ENCODE measurements at regions not wholly inside any gene's neighbourhood (a gene's known extent, or its start where the extent isn't known, plus 50 kb on each side); places are given as distances from the start of the nearest gene placed in this dataset.
"Not testable (repeated sequence)": the region's sequence is repeated elsewhere in the genome, so short reads cannot be mapped to it uniquely, and the experiment has no call there.

DNA sequence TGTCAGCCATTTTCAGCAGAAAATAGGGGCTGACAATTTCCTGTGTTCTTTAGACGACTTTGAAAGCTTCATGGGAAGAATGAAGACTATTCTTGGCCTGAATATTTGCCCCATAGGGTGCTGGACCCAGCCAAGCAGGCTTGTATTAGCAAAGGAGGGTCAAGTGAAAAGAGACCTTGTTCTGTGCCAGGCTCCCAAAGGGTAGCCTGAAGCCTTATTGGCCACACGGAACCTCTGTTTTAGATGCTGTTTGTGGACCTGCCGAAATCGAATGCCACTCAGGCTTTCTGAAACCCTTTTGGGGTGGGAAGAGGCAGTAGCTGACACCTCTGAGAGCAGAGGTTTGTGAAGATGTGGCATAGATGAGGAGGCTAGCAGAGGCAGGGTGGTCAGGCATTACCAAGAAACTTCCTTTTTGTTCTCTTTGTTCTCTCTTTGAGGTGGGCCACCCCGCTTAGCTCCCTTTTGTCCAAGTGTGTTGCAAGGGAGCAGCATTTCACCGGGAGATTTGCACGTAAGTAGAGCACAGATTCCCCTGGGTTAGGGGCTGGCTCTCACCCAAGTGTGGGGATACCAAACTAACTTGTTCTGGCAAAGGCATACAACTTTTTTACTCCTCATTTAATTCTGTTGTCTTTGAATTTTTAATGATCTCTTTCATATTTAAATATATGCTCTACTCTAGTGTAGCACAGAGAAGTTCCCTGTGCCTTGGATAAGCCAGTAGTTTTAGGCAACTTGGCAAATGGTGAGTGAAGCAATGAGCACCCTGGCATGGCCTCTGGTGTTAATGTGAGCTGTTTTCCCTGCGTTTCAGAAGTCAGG lies 174.0 kb upstream of the EEPD1 start:
- not testable (repeated sequence) for H3K27ac ChIP-seq (ENCODE audit: low read length); H3K4me3 ChIP-seq (ENCODE audit: low read depth in 1 of 2, low read length in 2 of 2); H3K9me3 ChIP-seq (ENCODE audit: control insufficient read depth in 1 of 2, low read length in 2 of 2); H3K4me1 ChIP-seq (ENCODE audit: control insufficient read depth in 1 of 2, insufficient read depth in 2 of 2, low read length in 2 of 2); H3K36me3 ChIP-seq (ENCODE audit: control insufficient read depth in 1 of 2, insufficient read depth in 2 of 2, low read length in 2 of 2); H3K27me3 ChIP-seq (ENCODE audit: low read depth, low read length)

DNA sequence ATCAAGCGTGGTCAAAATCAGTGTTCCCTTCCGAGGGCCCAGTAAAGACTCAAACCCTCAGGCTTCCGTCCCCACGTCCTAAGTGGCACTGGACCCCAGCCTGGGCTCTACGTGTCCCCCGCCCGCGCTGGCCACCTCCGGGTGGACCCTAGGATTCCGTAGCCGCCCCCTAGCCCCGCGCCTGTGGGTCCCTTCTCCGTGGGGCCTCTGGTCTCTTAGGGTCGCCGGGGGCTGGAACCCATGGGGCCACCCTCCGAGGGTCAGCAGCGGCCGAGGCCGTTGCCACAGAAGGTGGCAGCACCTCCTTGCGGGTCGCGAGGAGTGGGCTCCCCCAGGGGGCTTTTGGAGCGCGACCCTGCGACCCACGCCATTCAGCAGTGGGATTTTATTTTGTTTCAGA lies 170.5 kb upstream of the EEPD1 start:
- Histone ChIP-seq H3K27me3 (ENCODE audit: low read depth, low read length) (no peaks in the 10 kb centered on the region), H3K27ac (ENCODE audit: low read length) (no peak overlapping the region), H3K36me3 (ENCODE audit: control insufficient read depth in 1 of 2, insufficient read depth in 2 of 2, low read length in 2 of 2) (no peaks in the 10 kb centered on the region), H3K4me1 (ENCODE audit: control insufficient read depth in 1 of 2, insufficient read depth in 2 of 2, low read length in 2 of 2) (no peaks in the 10 kb centered on the region), H3K4me3 (ENCODE audit: low read depth in 1 of 2, low read length in 2 of 2) (no peak overlapping the region), H3K9me3 (ENCODE audit: control insufficient read depth in 1 of 2, low read length in 2 of 2) (no peaks in the 10 kb centered on the region)

DNA sequence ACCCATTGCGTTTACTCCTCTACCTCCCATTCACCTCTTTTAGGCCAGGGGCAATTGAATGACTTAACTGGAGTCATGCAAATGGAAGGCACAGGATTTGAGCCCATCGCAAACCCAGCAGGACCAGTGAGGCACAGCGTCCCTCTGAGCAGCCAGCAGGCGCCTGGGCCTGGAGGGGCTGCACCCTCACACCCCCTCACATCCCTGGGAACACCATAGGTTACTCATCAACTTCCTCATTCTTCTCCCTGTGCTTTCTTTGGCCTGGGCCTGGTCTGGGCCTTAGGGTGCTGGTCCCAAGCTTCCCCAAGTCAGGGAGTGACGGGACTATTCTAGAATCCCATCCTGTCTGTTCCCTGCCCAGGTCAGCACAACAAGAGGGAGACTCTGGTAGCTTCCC lies 169.4 kb upstream of the EEPD1 start:
- H3K4me1 ChIP-seq (ENCODE audit: control insufficient read depth in 1 of 2, insufficient read depth in 2 of 2, low read length in 2 of 2), result no peaks in the 10 kb centered on the region
- H3K9me3 ChIP-seq (ENCODE audit: control insufficient read depth in 1 of 2, low read length in 2 of 2), result no peaks in the 10 kb centered on the region
- no peak overlapping the region for H3K4me3 ChIP-seq (ENCODE audit: low read depth in 1 of 2, low read length in 2 of 2)
- H3K36me3 ChIP-seq (ENCODE audit: control insufficient read depth in 1 of 2, insufficient read depth in 2 of 2, low read length in 2 of 2), result no peaks in the 10 kb centered on the region
- no peaks in the 10 kb centered on the region for H3K27me3 ChIP-seq (ENCODE audit: low read depth, low read length)
- no peak overlapping the region for H3K27ac ChIP-seq (ENCODE audit: low read length)

DNA sequence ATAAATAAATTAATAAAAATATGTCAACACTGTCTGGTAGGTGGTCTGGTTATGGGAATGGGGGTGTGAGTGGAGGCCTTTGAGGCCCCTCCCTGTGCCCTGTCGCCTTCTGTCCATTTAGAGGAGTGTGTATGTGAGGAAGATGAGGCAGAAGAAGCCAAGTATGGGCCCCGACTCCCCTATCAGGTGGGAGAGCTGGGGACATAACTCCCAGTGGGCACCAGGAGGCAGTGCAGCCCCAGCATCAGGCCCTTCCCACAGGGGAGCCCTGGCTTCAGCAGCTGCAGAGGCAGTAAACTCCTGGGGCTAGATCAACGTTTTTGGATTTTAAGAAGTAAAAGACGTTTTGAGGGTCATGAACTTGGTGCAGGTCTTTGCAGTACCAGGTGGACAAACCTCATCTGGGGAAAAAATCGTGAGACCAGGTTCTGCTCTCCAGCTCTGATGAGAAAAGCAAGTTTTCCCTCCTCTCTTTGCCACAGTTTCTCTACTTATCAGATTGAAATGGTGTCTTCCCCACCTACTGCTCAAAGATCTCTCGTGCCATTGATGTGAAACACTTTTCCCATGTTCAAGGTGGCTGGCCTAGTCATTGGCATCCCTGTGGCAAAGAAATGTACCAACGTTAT lies 167.8 kb upstream of the EEPD1 start:
- no peaks in the 10 kb centered on the region for H3K9me3 ChIP-seq (ENCODE audit: control insufficient read depth in 1 of 2, low read length in 2 of 2)
- no peaks in the 10 kb centered on the region for H3K4me1 ChIP-seq (ENCODE audit: control insufficient read depth in 1 of 2, insufficient read depth in 2 of 2, low read length in 2 of 2)
- H3K4me3 ChIP-seq (ENCODE audit: low read depth in 1 of 2, low read length in 2 of 2), result no peak overlapping the region
- no peaks in the 10 kb centered on the region for H3K27me3 ChIP-seq (ENCODE audit: low read depth, low read length)
- H3K36me3 ChIP-seq (ENCODE audit: control insufficient read depth in 1 of 2, insufficient read depth in 2 of 2, low read length in 2 of 2), result no peaks in the 10 kb centered on the region
- no peak overlapping the region for H3K27ac ChIP-seq (ENCODE audit: low read length)

DNA sequence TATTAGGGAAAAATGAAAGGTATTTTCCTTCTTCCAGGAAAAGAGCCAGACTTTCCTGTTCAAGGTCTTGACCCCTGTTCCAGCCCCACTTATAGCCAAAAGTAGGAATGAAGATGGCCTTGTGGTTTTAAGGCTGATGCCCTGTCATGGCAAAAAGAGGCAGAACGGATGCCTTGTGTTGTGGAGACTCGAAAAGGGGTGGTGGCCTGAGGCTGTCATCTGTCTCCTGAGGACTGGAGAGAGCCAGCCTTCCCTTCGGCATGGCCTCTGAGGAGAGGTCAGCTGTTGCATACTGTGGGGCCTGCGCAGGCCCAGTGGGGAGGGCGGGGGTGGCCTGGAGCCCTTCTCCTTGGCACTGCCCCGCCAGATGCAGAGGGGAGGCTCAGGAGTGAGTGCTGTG lies 166.0 kb upstream of the EEPD1 start:
- Histone ChIP-seq H3K36me3 (ENCODE audit: control insufficient read depth in 1 of 2, insufficient read depth in 2 of 2, low read length in 2 of 2) (no peaks in the 10 kb centered on the region), H3K4me3 (ENCODE audit: low read depth in 1 of 2, low read length in 2 of 2) (no peak overlapping the region), H3K9me3 (ENCODE audit: control insufficient read depth in 1 of 2, low read length in 2 of 2) (no peaks in the 10 kb centered on the region), H3K27me3 (ENCODE audit: low read depth, low read length) (no peaks in the 10 kb centered on the region), H3K4me1 (ENCODE audit: control insufficient read depth in 1 of 2, insufficient read depth in 2 of 2, low read length in 2 of 2) (no peaks in the 10 kb centered on the region), H3K27ac (ENCODE audit: low read length) (no peak overlapping the region)

DNA sequence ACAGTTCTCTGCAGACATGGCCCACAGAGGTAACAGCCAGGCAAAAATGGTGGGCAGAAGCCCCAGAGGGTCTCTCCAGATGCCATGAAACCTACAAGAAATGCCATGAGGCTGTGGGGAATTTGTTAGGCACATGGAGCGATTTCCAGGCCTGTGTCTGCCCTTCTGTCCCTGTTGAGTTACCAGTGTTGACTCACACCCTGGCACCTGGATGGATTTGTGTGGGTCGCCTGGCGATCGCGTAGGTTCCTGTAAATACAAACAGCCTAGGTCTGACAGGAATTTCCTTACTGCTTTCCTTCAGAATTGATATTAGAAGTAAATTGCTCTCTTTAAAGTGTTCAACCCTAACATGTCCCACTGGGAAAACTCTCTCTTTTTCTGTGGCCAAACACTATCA lies 164.9 kb upstream of the EEPD1 start:
- Histone ChIP-seq H3K27me3 (ENCODE audit: low read depth, low read length) (no peaks in the 10 kb centered on the region), H3K4me1 (ENCODE audit: control insufficient read depth in 1 of 2, insufficient read depth in 2 of 2, low read length in 2 of 2) (no peaks in the 10 kb centered on the region), H3K4me3 (ENCODE audit: low read depth in 1 of 2, low read length in 2 of 2) (no peak overlapping the region), H3K9me3 (ENCODE audit: control insufficient read depth in 1 of 2, low read length in 2 of 2) (no peaks in the 10 kb centered on the region), H3K36me3 (ENCODE audit: control insufficient read depth in 1 of 2, insufficient read depth in 2 of 2, low read length in 2 of 2) (no peaks in the 10 kb centered on the region), H3K27ac (ENCODE audit: low read length) (no peak overlapping the region)

DNA sequence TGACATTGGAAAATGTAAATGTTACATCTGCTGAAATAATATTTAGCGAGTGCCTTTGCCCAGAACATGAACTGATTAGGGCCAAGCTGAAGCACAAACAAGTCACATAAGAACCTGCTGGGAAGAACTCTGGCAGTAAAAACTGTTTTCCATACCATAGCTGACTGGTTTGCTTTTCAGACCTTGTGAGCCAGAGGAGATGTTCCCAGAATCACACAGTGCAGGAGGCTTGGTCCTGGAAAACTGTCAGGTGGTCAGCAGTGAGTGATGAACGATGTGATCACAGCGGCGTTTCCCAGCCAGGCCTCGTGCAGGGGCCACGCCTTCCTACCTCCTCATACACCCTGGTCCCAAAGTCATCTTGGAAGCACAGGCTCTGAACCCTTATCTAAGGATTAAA lies 164.2 kb upstream of the EEPD1 start:
- Histone ChIP-seq H3K36me3 (ENCODE audit: control insufficient read depth in 1 of 2, insufficient read depth in 2 of 2, low read length in 2 of 2) (no peaks in the 10 kb centered on the region), H3K4me1 (ENCODE audit: control insufficient read depth in 1 of 2, insufficient read depth in 2 of 2, low read length in 2 of 2) (no peaks in the 10 kb centered on the region), H3K4me3 (ENCODE audit: low read depth in 1 of 2, low read length in 2 of 2) (no peak overlapping the region), H3K27ac (ENCODE audit: low read length) (no peak overlapping the region), H3K27me3 (ENCODE audit: low read depth, low read length) (no peaks in the 10 kb centered on the region), H3K9me3 (ENCODE audit: control insufficient read depth in 1 of 2, low read length in 2 of 2) (no peaks in the 10 kb centered on the region)

DNA sequence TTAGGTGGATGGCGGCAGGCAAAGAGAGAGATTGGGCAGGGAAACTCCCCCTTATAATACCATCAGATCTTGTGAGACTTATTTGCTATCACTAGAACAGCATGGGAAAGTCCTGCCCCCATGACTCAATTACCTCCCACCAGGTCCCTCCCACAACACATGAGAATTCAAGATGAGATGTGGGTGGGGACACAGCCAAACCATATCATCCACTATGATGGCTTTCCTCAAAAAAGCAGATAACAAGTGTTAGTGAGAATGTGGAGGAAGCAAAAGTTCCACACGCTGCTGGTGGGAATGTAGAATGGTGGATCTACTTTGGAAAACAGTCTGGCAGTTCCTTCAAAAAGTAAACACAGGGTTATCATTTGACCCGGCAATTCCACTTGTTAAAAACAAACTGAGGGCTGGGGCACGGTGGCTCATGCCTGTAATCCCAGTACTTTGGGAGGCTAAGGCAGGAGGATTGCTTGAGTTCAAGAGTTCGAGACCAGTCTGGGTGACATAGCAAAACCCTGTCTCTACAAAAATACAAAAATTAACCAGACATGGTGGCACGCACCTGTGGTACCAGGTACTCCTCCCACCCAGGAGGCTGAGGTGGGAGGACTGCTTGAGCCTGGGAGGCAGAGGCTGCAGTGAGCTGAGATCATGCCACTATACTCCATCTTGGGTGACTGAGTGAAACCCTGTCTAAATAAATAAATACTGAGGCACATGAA lies 161.4 kb upstream of the EEPD1 start:
- Histone ChIP-seq H3K9me3 (ENCODE audit: control insufficient read depth in 1 of 2, low read length in 2 of 2) (no peaks in the 10 kb centered on the region), H3K27me3 (ENCODE audit: low read depth, low read length) (no peaks in the 10 kb centered on the region), H3K4me1 (ENCODE audit: control insufficient read depth in 1 of 2, insufficient read depth in 2 of 2, low read length in 2 of 2) (no peaks in the 10 kb centered on the region), H3K36me3 (ENCODE audit: control insufficient read depth in 1 of 2, insufficient read depth in 2 of 2, low read length in 2 of 2) (no peaks in the 10 kb centered on the region), H3K27ac (ENCODE audit: low read length) (no peak overlapping the region), H3K4me3 (ENCODE audit: low read depth in 1 of 2, low read length in 2 of 2) (no peak overlapping the region)

DNA sequence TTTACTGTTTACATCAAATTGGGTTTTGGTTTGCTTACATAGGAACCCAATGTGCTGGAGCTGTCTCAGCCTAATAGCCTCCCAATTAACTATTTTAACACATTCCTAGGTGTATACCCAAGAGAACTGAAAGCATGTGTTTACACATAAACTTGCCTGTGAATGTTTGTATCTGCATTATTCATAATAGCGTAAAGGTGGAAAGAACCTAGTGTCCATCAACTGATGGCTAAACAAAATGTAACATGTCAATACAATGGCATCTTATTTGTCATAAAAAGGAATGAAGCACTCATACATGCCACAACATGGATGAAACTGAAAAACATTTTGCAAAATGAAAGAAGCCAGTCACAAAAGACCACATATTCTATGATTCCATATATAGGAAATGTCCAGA lies 160.6 kb upstream of the EEPD1 start:
- Histone ChIP-seq H3K36me3 (ENCODE audit: control insufficient read depth in 1 of 2, insufficient read depth in 2 of 2, low read length in 2 of 2) (no peaks in the 10 kb centered on the region), H3K4me3 (ENCODE audit: low read depth in 1 of 2, low read length in 2 of 2) (no peak overlapping the region), H3K27me3 (ENCODE audit: low read depth, low read length) (no peaks in the 10 kb centered on the region), H3K27ac (ENCODE audit: low read length) (no peak overlapping the region), H3K9me3 (ENCODE audit: control insufficient read depth in 1 of 2, low read length in 2 of 2) (no peaks in the 10 kb centered on the region), H3K4me1 (ENCODE audit: control insufficient read depth in 1 of 2, insufficient read depth in 2 of 2, low read length in 2 of 2) (no peaks in the 10 kb centered on the region)

DNA sequence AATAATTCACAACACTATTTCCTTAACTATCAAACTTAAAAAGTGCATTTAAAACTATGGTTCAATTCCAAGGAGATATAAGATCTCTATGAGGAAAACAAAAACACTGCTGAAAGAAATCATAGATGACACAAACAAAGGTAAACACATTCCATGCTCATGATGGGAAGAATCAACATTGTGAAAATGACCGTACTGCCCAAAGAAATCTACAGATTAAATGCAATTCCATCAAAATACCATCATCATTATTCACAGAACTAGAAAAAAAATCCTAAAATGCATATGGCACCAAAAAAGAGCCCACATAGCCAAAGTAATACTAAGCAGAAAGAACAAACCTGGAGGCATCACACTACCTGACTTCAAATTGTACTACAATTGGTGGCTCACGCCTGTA lies 159.9 kb upstream of the EEPD1 start:
- Histone ChIP-seq H3K4me1 (ENCODE audit: control insufficient read depth in 1 of 2, insufficient read depth in 2 of 2, low read length in 2 of 2) (no peaks in the 10 kb centered on the region), H3K27me3 (ENCODE audit: low read depth, low read length) (no peaks in the 10 kb centered on the region), H3K4me3 (ENCODE audit: low read depth in 1 of 2, low read length in 2 of 2) (no peak overlapping the region), H3K36me3 (ENCODE audit: control insufficient read depth in 1 of 2, insufficient read depth in 2 of 2, low read length in 2 of 2) (no peaks in the 10 kb centered on the region), H3K27ac (ENCODE audit: low read length) (no peak overlapping the region), H3K9me3 (ENCODE audit: control insufficient read depth in 1 of 2, low read length in 2 of 2) (no peaks in the 10 kb centered on the region)

DNA sequence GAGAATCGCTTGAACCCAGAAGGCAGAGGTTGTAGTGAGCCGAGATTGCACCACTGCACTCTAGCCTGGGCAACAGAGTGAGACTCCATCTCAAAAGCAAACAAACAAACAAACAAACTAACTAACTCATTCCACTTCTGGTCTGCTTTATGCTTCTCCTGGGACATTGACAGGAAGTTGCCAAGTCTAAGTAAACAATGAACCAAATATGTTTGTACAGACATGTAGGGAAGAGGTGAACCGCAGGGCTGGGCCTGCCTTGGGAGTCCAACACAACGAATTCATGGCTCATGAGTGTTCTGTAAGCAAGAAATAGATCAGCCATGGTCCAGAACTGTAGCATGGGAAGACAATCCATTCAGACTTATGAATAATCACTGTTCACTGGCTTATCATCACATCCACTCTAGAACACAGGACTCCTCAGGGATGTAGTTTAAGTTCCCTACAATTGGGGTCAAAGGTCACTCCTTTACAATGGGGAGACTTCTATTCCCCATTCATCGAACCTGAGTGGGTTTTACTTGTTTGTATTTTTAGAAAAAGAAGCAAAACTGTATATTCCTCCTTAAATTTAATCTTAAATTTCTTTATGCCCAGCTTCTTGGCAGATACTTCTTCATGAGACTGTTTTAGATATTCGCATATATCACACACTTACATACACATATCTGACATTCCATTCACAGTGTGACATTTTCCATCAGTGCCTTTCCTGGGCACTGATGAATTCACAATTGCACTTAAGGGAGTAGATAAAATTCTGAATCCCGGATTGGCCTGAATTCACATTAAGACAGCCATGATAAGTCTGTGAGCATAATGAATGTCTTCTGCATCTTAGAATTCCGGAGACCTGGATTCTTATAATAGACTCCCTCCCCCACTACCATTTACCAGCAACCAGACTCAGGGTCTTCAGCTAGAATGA lies 159.1 kb upstream of the EEPD1 start:
- Histone ChIP-seq H3K36me3 (ENCODE audit: control insufficient read depth in 1 of 2, insufficient read depth in 2 of 2, low read length in 2 of 2) (no peaks in the 10 kb centered on the region), H3K4me3 (ENCODE audit: low read depth in 1 of 2, low read length in 2 of 2) (no peak overlapping the region), H3K27ac (ENCODE audit: low read length) (no peak overlapping the region), H3K4me1 (ENCODE audit: control insufficient read depth in 1 of 2, insufficient read depth in 2 of 2, low read length in 2 of 2) (no peaks in the 10 kb centered on the region), H3K9me3 (ENCODE audit: control insufficient read depth in 1 of 2, low read length in 2 of 2) (no peaks in the 10 kb centered on the region), H3K27me3 (ENCODE audit: low read depth, low read length) (no peaks in the 10 kb centered on the region)

Measured in muscle layer of duodenum (tissue), 2 donors.